ENCODE measurements at regions not wholly inside any gene's neighbourhood (a gene's known extent, or its start where the extent isn't known, plus 50 kb on each side); places are given as distances from the start of the nearest gene placed in this dataset.

DNA sequence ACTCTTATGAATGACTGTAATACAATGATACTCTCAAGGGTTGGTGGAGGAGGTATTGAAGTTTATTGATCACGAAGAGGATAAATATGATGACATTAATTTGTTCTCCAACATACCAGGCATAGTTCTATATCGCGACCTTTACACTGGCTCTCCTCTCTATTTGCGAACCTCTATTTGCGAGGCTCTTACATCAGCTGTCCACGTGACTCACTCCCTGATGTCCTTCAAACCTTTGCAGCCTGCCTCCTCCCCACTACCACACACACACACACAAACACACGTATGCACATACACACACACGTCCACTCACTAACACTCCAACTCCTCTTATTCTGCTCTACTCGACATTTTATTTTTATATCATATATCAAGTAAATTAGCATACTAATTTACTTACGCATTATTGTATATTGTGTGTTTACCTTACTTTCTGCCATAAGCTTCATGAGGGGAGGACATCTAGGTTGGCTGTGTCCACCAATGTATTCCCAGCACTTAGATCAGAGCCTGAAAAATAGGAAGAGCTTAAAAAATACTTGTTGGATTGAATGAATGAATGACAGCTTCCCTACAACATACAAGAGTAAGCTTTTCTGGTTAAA, 53.3 kb upstream of the TNFRSF21 start (continued):
- TF ChIP-seq MAFK (conservative IDR thresholded peaks at IDR 0.05 in 1 of 2, IDR thresholded peaks at IDR 0.05 in 1 of 2; ENCODE audit: low read length in 2 of 2) (0 out of 4 replicates have a peak, but pooled peaks of 1 of the 2 experiments have one; percentile 12), TGIF2 (CRISPR knock-in tag; IDR thresholded peaks at IDR 0.05) (0 out of 2 replicates have a peak, but pooled peaks have one; percentile 27), MTA1 (CRISPR knock-in tag; IDR thresholded peaks at IDR 0.05; ENCODE audit: borderline replicate concordance) (no peak), ZNF766 (CRISPR knock-in tag; IDR thresholded peaks at IDR 0.05; ENCODE audit: borderline replicate concordance) (no peak), MEF2D (CRISPR knock-in tag; IDR thresholded peaks at IDR 0.05) (no peak), ZMYM4 (CRISPR knock-in tag; IDR thresholded peaks at IDR 0.05) (peak; percentile 97), ZNF724P (CRISPR knock-in tag; IDR thresholded peaks at IDR 0.05; ENCODE audit: borderline replicate concordance) (no peak), CAMTA2 (CRISPR knock-in tag; IDR thresholded peaks at IDR 0.05; ENCODE audit: borderline replicate concordance) (no peak), ZNF567 (CRISPR knock-in tag; IDR thresholded peaks at IDR 0.05; ENCODE audit: borderline replicate concordance) (no peak), TCF12 (IDR thresholded peaks at IDR 0.05) (no peak), TCF12 (CRISPR knock-in tag; IDR thresholded peaks at IDR 0.05) (no peak), SMAD9 (CRISPR knock-in tag; IDR thresholded peaks at IDR 0.05) (no peak), CBX1 (IDR thresholded peaks at IDR 0.05; ENCODE audit: low read depth) (no peak), ZKSCAN8 (CRISPR knock-in tag; IDR thresholded peaks at IDR 0.05; ENCODE audit: borderline replicate concordance) (no peak), ZIK1 (CRISPR knock-in tag; IDR thresholded peaks at IDR 0.05; ENCODE audit: borderline replicate concordance, low read depth) (no peak)
- TF ChIP-seq, protein P1, sequence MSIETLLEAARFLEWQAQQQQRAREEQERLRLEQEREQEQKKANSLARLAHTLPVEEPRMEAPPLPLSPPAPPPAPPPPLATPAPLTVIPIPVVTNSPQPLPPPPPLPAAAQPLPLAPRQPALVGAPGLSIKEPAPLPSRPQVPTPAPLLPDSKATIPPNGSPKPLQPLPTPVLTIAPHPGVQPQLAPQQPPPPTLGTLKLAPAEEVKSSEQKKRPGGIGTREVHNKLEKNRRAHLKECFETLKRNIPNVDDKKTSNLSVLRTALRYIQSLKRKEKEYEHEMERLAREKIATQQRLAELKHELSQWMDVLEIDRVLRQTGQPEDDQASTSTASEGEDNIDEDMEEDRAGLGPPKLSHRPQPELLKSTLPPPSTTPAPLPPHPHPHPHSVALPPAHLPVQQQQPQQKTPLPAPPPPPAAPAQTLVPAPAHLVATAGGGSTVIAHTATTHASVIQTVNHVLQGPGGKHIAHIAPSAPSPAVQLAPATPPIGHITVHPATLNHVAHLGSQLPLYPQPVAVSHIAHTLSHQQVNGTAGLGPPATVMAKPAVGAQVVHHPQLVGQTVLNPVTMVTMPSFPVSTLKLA (IDR thresholded peaks at IDR 0.05), result peak; percentile 59; the same call in 1 of the 2 replicates
- TF ChIP-seq, protein P2, sequence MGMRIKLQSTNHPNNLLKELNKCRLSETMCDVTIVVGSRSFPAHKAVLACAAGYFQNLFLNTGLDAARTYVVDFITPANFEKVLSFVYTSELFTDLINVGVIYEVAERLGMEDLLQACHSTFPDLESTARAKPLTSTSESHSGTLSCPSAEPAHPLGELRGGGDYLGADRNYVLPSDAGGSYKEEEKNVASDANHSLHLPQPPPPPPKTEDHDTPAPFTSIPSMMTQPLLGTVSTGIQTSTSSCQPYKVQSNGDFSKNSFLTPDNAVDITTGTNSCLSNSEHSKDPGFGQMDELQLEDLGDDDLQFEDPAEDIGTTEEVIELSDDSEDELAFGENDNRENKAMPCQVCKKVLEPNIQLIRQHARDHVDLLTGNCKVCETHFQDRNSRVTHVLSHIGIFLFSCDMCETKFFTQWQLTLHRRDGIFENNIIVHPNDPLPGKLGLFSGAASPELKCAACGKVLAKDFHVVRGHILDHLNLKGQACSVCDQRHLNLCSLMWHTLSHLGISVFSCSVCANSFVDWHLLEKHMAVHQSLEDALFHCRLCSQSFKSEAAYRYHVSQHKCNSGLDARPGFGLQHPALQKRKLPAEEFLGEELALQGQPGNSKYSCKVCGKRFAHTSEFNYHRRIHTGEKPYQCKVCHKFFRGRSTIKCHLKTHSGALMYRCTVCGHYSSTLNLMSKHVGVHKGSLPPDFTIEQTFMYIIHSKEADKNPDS (CRISPR knock-in tag; IDR thresholded peaks at IDR 0.05), result no peak
- TF ChIP-seq, protein P3, sequence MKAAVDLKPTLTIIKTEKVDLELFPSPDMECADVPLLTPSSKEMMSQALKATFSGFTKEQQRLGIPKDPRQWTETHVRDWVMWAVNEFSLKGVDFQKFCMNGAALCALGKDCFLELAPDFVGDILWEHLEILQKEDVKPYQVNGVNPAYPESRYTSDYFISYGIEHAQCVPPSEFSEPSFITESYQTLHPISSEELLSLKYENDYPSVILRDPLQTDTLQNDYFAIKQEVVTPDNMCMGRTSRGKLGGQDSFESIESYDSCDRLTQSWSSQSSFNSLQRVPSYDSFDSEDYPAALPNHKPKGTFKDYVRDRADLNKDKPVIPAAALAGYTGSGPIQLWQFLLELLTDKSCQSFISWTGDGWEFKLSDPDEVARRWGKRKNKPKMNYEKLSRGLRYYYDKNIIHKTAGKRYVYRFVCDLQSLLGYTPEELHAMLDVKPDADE (CRISPR knock-in tag; IDR thresholded peaks at IDR 0.05), result no peak
- TF ChIP-seq, protein P4, sequence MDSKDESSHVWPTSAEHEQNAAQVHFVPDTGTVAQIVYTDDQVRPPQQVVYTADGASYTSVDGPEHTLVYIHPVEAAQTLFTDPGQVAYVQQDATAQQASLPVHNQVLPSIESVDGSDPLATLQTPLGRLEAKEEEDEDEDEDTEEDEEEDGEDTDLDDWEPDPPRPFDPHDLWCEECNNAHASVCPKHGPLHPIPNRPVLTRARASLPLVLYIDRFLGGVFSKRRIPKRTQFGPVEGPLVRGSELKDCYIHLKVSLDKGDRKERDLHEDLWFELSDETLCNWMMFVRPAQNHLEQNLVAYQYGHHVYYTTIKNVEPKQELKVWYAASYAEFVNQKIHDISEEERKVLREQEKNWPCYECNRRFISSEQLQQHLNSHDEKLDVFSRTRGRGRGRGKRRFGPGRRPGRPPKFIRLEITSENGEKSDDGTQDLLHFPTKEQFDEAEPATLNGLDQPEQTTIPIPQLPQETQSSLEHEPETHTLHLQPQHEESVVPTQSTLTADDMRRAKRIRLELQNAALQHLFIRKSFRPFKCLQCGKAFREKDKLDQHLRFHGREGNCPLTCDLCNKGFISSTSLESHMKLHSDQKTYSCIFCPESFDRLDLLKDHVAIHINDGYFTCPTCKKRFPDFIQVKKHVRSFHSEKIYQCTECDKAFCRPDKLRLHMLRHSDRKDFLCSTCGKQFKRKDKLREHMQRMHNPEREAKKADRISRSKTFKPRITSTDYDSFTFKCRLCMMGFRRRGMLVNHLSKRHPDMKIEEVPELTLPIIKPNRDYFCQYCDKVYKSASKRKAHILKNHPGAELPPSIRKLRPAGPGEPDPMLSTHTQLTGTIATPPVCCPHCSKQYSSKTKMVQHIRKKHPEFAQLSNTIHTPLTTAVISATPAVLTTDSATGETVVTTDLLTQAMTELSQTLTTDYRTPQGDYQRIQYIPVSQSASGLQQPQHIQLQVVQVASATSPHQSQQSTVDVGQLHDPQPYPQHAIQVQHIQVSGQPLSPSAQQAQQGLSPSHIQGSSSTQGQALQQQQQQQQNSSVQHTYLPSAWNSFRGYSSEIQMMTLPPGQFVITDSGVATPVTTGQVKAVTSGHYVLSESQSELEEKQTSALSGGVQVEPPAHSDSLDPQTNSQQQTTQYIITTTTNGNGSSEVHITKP (CRISPR knock-in tag; IDR thresholded peaks at IDR 0.05; ENCODE audit: low read depth), result no peak

All from HepG2 (cell line).